Psoas muscle (tissue), 7 donors: ENCODE measurements at regions not wholly inside any gene's neighbourhood (a gene's known extent, or its start where the extent isn't known, plus 50 kb on each side); places are given as distances from the start of the nearest gene placed in this dataset.

Experiments used
- ATAC-seq, 4 donors: fragments of 200-7000 bp; cut with Tn5 transposase; one replicate each; pipeline ENCODE4 v1.9.1; 2020; ENCODE audit warnings: moderate library complexity in 3 of 4, mild to moderate bottlenecking in 2 of 4
- DNase-seq, 2 donors: peaks; one replicate each; pipeline ENCODE4 v3.0.0-alpha.2; 2020
- H3K27ac ChIP-seq: fragments of 200-600 bp; one replicate; pipeline ENCODE4 v1.8.0; 2022
- H3K27me3 ChIP-seq, 3 donors: fragments of 200-600 bp in 1 of 3; one replicate each; pipeline versions ENCODE4 v1.6.1 to v1.8.0; 2013 to 2022; ENCODE audit warnings: low read length in 2 of 3, mild to moderate bottlenecking in 2 of 3, moderate library complexity in 1 of 3; ENCODE audit not compliant: insufficient read depth in 3 of 3
- H3K36me3 ChIP-seq, 2 donors: fragments of 200-600 bp in 1 of 2; one replicate each; pipeline versions ENCODE4 v1.6.1 to v1.8.0; 2013 to 2022; ENCODE audit warnings: low read depth in 1 of 2, mild to moderate bottlenecking in 1 of 2, moderate library complexity in 1 of 2; ENCODE audit not compliant: insufficient read depth in 1 of 2
- H3K4me1 ChIP-seq: fragments of 200-600 bp; one replicate; pipeline ENCODE4 v1.8.0; 2022
- H3K4me3 ChIP-seq: fragments of 200-600 bp; one replicate; pipeline ENCODE4 v1.8.0; 2022; ENCODE audit warnings: mild to moderate bottlenecking
- H3K9me3 ChIP-seq: fragments of 200-600 bp; one replicate; pipeline ENCODE4 v1.8.0; 2022
- CTCF ChIP-seq: fragments of 200-600 bp; IDR thresholded peaks from one replicate; pipeline ENCODE4 v1.8.0; 2022; ENCODE audit warnings: antibody characterized with exemption
- WGBS, 3 donors: extraction: QIAGEN DNeasy Blood & Tissue Kit; methylation state at CpG; one replicate each; pipeline versions ENCODE4 v1.1.6 to v1.1.7; 2013; 5-methylcytosine and 5-hydroxymethylcytosine counted together
- intact Hi-C, 2 donors: fragments of 100-400 bp; cut with DNase I; formaldehyde crosslinking; loops; one replicate each; pipeline versions ENCODE4 v1.11.0 to v1.14.2; 2022
- donor health status: healthy with polysubstance abuse.
- donor health status: DM: no; HTN: no; CAD: no; lungs with moderate emphysema.
- donor health status: Bipolar disorder and iron deficiency.
- donor health status: healthy.
- donor health status: DM: yes; HTN: yes; CAD: no.
- donor health status: DM: no; HTN: no; CAD: no.
- donor health status: DM: yes; HTN: yes; CAD: no.

- no peak for DNase-seq
- intact Hi-C loops: no loop called here
- Histone ChIP-seq H3K36me3 (no peaks in the 10 kb centered on the region), H3K9me3 (no peaks in the 10 kb centered on the region), H3K4me1 (no peaks in the 10 kb centered on the region), H3K4me3 (no peak overlapping the region), H3K27ac (no peak overlapping the region), H3K27me3 (no peaks in the 10 kb centered on the region)
- ATAC-seq: no peak
- WGBS, 3 donors: 75 to 78% (median 75%) methylated on average over 7 of the region's 7 CpGs
- no peak for TF ChIP-seq CTCF
Observed at GRCh38 chr9:113708821-113709713, 167.0 kb upstream of the ZNF618 start.

GRCh38 chr9:113709721-113710120, 166.4 kb upstream of the ZNF618 start:
- no peaks in the 10 kb centered on the region for H3K36me3 ChIP-seq
- no peaks in the 10 kb centered on the region for H3K9me3 ChIP-seq
- ATAC-seq: no peak
- no peak for DNase-seq
- no peaks in the 10 kb centered on the region for H3K27me3 ChIP-seq
- H3K4me1 ChIP-seq: no peaks in the 10 kb centered on the region
- H3K4me3 ChIP-seq: no peak overlapping the region
- no peak overlapping the region for H3K27ac ChIP-seq
- intact Hi-C loops: no loop called here
- WGBS, 3 donors: 88% methylated on average over 6 of the region's 6 CpGs
- TF ChIP-seq CTCF: no peak

GRCh38 chr9:113711251-113711650, 164.9 kb upstream of the ZNF618 start:
- H3K4me3 ChIP-seq: no peak overlapping the region
- ATAC-seq (no peak), DNase-seq (no peak)
- no peaks in the 10 kb centered on the region for H3K36me3 ChIP-seq
- H3K4me1 ChIP-seq: no peaks in the 10 kb centered on the region
- 60 to 80% (median 78%) methylated on average over 1 of the region's 1 CpG for WGBS, 3 donors
- H3K27me3 ChIP-seq: no peaks in the 10 kb centered on the region
- TF ChIP-seq CTCF: no peak
- H3K9me3 ChIP-seq: peaks cover under 1% of the 10 kb centered on the region
- intact Hi-C loops: no loop called here
- H3K27ac ChIP-seq: no peak overlapping the region

- 4 to 8% (median 5%) methylated on average over 2 of the region's 2 CpGs for WGBS, 3 donors
- Histone ChIP-seq H3K27ac (no peak overlapping the region), H3K36me3 (no peaks in the 10 kb centered on the region), H3K4me1 (no peaks in the 10 kb centered on the region), H3K4me3 (no peak overlapping the region), H3K9me3 (peaks cover 6% of the 10 kb centered on the region), H3K27me3 (no peaks in the 10 kb centered on the region)
- intact Hi-C loops: no loop called here
- peak; percentile 59 to 76 (median 64) for ATAC-seq
- TF ChIP-seq CTCF: no peak
- DNase-seq: no peak
Observed at GRCh38 chr9:113712053-113712452, 164.1 kb upstream of the ZNF618 start.

GRCh38 chr9:113715086-113715485, 161.0 kb upstream of the ZNF618 start:
- H3K9me3 ChIP-seq: peaks cover 6% of the 10 kb centered on the region
- H3K4me3 ChIP-seq: no peak overlapping the region
- no peak overlapping the region for H3K27ac ChIP-seq
- TF ChIP-seq CTCF: no peak
- DNase-seq (no peak), ATAC-seq (no peak)
- H3K27me3 ChIP-seq: no peaks in the 10 kb centered on the region
- intact Hi-C loops: no loop called here
- H3K36me3 ChIP-seq: no peaks in the 10 kb centered on the region
- H3K4me1 ChIP-seq: no peaks in the 10 kb centered on the region
- 31 to 51% (median 36%) methylated on average over 5 of the region's 5 CpGs for WGBS, 3 donors
